ENCODE measurements at regions not wholly inside any gene's neighbourhood (a gene's known extent, or its start where the extent isn't known, plus 50 kb on each side); places are given as distances from the start of the nearest gene placed in this dataset.

- H4K20me1 ChIP-seq (replicated peaks in 1 of 2; ENCODE audit: control insufficient read depth in 1 of 2, insufficient read depth in 2 of 2, low read length in 2 of 2) = no peaks in the 10 kb centered on the region
- H3K27ac ChIP-seq (ENCODE audit: low read depth, low read length) = no peak overlapping the region
- no peak overlapping the region for H4K5ac ChIP-seq (ENCODE audit: insufficient read length, low read depth, low read length)
- no peaks in the 10 kb centered on the region for H3K9me3 ChIP-seq (ENCODE audit: insufficient read depth in 2 of 2, low read depth in 1 of 2, low read length in 1 of 2)
- no peak overlapping the region for H3K4me2 ChIP-seq (ENCODE audit: insufficient read depth in 1 of 2, low read depth in 2 of 2, low read length in 2 of 2)
- CTCF ChIA-PET (ENCODE audit: partially characterized antibody) = interaction anchor here (1.4 to 3.3 kb wide), 3 partner anchors 10 to 106 kb away, joined by 7 to 11 read pairs (median 8); no protein-coding TSS in a partner anchor
- H3K14ac ChIP-seq (ENCODE audit: insufficient read length) = no peak overlapping the region
- H2BK120ac ChIP-seq (replicated peaks; ENCODE audit: low read depth, low read length) = no peak overlapping the region
- no peak overlapping the region for H4K91ac ChIP-seq (replicated peaks; ENCODE audit: insufficient read length, low read length)
- POLR2A ChIA-PET (ENCODE audit: partially characterized antibody) = interaction anchor here (1.0 kb wide), 1 partner anchor 15 kb away, joined by 3 read pairs; no protein-coding TSS in a partner anchor
- no peak overlapping the region for H3K56ac ChIP-seq (replicated peaks; ENCODE audit: insufficient read length, low read depth, low read length)
- H2BK5ac ChIP-seq (ENCODE audit: low read depth, low read length) = no peak overlapping the region
- H3K36me3 ChIP-seq (ENCODE audit: control insufficient read depth in 2 of 4, insufficient read depth in 4 of 4, low read length in 3 of 4) = no peaks in the 10 kb centered on the region
- H3K23ac ChIP-seq (ENCODE audit: insufficient read length) = no peak overlapping the region
- H3K79me2 ChIP-seq (ENCODE audit: control insufficient read depth in 1 of 2, insufficient read depth in 2 of 2, low read length in 2 of 2) = no peaks in the 10 kb centered on the region
- no peak for FAIRE-seq
- H2AFZ ChIP-seq (ENCODE audit: low read length) = no peak overlapping the region
- H2BK12ac ChIP-seq (ENCODE audit: low read depth, low read length) = no peak overlapping the region
- H3K23me2 ChIP-seq (ENCODE audit: low read depth, low read length) = peaks cover 5% of the 10 kb centered on the region
- H3K79me1 ChIP-seq (ENCODE audit: low read depth, low read length) = no peaks in the 10 kb centered on the region
- WGBS, 2 experiments (ENCODE audit: extremely low coverage in 1 of 2, insufficient coverage in 1 of 2, insufficient read length in 1 of 2, insufficient replicate concordance in 2 of 2, low coverage in 1 of 2, low lambda C conversion rate in 2 of 2, missing lambda C conversion rate in 1 of 2) = 76% methylated on average over 9 of the region's 13 CpGs; no CpG with 5 or more reads in 1 of the 2 experiments
- H2AK5ac ChIP-seq (ENCODE audit: low read depth, low read length) = no peak overlapping the region
- H2BK20ac ChIP-seq (ENCODE audit: low read length) = no peak overlapping the region
- no peak overlapping the region for H4K8ac ChIP-seq (ENCODE audit: extremely low read depth, insufficient read depth, low read length)
- no peak overlapping the region for H3K18ac ChIP-seq (ENCODE audit: extremely low read depth, low read length)
- H3K4me1 ChIP-seq (replicated peaks in 1 of 4; ENCODE audit: control insufficient read depth in 3 of 4, insufficient read depth in 4 of 4, low read length in 3 of 4) = no peaks in the 10 kb centered on the region
- no peak overlapping the region for H2BK15ac ChIP-seq (ENCODE audit: low read length)
- no peak overlapping the region for H3K4ac ChIP-seq (replicated peaks; ENCODE audit: insufficient read length, low read depth, low read length)
- no peak overlapping the region for H3K4me3 ChIP-seq (ENCODE audit: extremely low read depth in 1 of 4, insufficient read depth in 2 of 4, low read depth in 3 of 4, low read length in 4 of 4)
- DNase-seq (ENCODE audit: low read depth in 1 of 2, low spot score in 2 of 2) = no peak
- no peak overlapping the region for H3K9ac ChIP-seq (replicated peaks in 1 of 4; ENCODE audit: extremely low read depth in 1 of 4, low read depth in 3 of 4, low read length in 3 of 4)
- H3K27me3 ChIP-seq (replicated peaks in 1 of 4; ENCODE audit: control insufficient read depth in 3 of 4, extremely low read depth in 1 of 4, insufficient read depth in 3 of 4, low read length in 3 of 4) = no peaks in the 10 kb centered on the region
- no peak for TF ChIP-seq JUN (IDR thresholded peaks at IDR 0.05; ENCODE audit: low read depth, low read length)
- no peak for TF ChIP-seq SIRT6 (IDR thresholded peaks at IDR 0.05; ENCODE audit: low read length)
- no peak for TF ChIP-seq KDM1A (IDR thresholded peaks at IDR 0.05; ENCODE audit: borderline replicate concordance, low read length)
- TF ChIP-seq ATF3 (IDR thresholded peaks at IDR 0.05; ENCODE audit: insufficient read depth, low read depth, low read length) = no peak
- TF ChIP-seq RFX5 (IDR thresholded peaks at IDR 0.05; ENCODE audit: borderline replicate concordance, low read depth, low read length) = no peak
- TF ChIP-seq MAFK (IDR thresholded peaks at IDR 0.05; ENCODE audit: low read depth, low read length) = no peak
- TF ChIP-seq ZNF274 (IDR thresholded peaks at IDR 0.05; ENCODE audit: borderline replicate concordance, extremely low read depth, low read length) = no peak
- no peak for TF ChIP-seq CEBPB (IDR thresholded peaks at IDR 0.05; ENCODE audit: low read depth, low read length)
- no peak for TF ChIP-seq EGR1 (IDR thresholded peaks at IDR 0.05; ENCODE audit: borderline replicate concordance, low read depth, low read length)
- no peak for TF ChIP-seq SIN3A (conservative IDR thresholded peaks at IDR 0.05 in 1 of 2, IDR thresholded peaks at IDR 0.05 in 1 of 2; ENCODE audit: low read depth in 1 of 2, low read length in 2 of 2)
- no peak for TF ChIP-seq USF2 (IDR thresholded peaks at IDR 0.05; ENCODE audit: low read length)
- TF ChIP-seq SP4 (IDR thresholded peaks at IDR 0.05; ENCODE audit: low read length) = no peak
- no peak for TF ChIP-seq POLR2AphosphoS5 (IDR thresholded peaks at IDR 0.05; ENCODE audit: low read depth, low read length)
- no peak for TF ChIP-seq BRCA1 (IDR thresholded peaks at IDR 0.05; ENCODE audit: low read depth, low read length)
Observed at GRCh38 chr2:216803791-216804190, 56.1 kb downstream of the TNP1 start.

Data from H1 (cell line).